ENCODE measurements at regions not wholly inside any gene's neighbourhood (a gene's known extent, or its start where the extent isn't known, plus 50 kb on each side); places are given as distances from the start of the nearest gene placed in this dataset.

GRCh38 chr14:96658611-96659010 is 138.6 kb upstream of the VRK1 start:
- Mint-ChIP-seq H3K27me3 (no peaks in the 10 kb centered on the region), H3K36me3 (ENCODE audit: insufficient read depth) (no peaks in the 10 kb centered on the region), H3K4me1 (ENCODE audit: low read depth) (peaks cover 33% of the 10 kb centered on the region), H3K9me3 (ENCODE audit: low read depth) (peaks cover 3% of the 10 kb centered on the region), H3K4me3 (ENCODE audit: low read depth) (no peak overlapping the region), H3K27ac (no peak overlapping the region)
- TF ChIP-seq CTCF (IDR thresholded peaks at IDR 0.05; ENCODE audit: unreplicated experiment), result no peak
- no peak for DNase-seq (ENCODE audit: low spot score, unreplicated experiment)

GRCh38 chr14:96660123-96660522 is 137.1 kb upstream of the VRK1 start:
- no peak for TF ChIP-seq CTCF (IDR thresholded peaks at IDR 0.05; ENCODE audit: unreplicated experiment)

GRCh38 chr14:96660667-96661066 is 136.5 kb upstream of the VRK1 start:
- no peak for DNase-seq (ENCODE audit: low spot score, unreplicated experiment)
- peak overlapping the region; percentile 59 for H3K27ac Mint-ChIP-seq
- peaks cover 6% of the 10 kb centered on the region for H3K27me3 Mint-ChIP-seq
- no peak for TF ChIP-seq CTCF (IDR thresholded peaks at IDR 0.05; ENCODE audit: unreplicated experiment)
- H3K4me1 Mint-ChIP-seq (ENCODE audit: low read depth), result peaks cover 33% of the 10 kb centered on the region
- H3K9me3 Mint-ChIP-seq (ENCODE audit: low read depth), result peaks cover under 1% of the 10 kb centered on the region
- H3K4me3 Mint-ChIP-seq (ENCODE audit: low read depth), result peak overlapping the region; percentile 19
- no peaks in the 10 kb centered on the region for H3K36me3 Mint-ChIP-seq (ENCODE audit: insufficient read depth)

More at GRCh38 chr14:96660123-96660522, 137.1 kb upstream of the VRK1 start:
- Mint-ChIP-seq H3K4me3 (ENCODE audit: low read depth) (no peak overlapping the region), H3K36me3 (ENCODE audit: insufficient read depth) (no peaks in the 10 kb centered on the region), H3K9me3 (ENCODE audit: low read depth) (peaks cover 3% of the 10 kb centered on the region), H3K27ac (no peak overlapping the region), H3K4me1 (ENCODE audit: low read depth) (peaks cover 33% of the 10 kb centered on the region), H3K27me3 (peaks cover 6% of the 10 kb centered on the region)
- no peak for DNase-seq (ENCODE audit: low spot score, unreplicated experiment)

- no peak for DNase-seq (ENCODE audit: low spot score, unreplicated experiment)
- peak overlapping the region; percentile 84 for H3K27ac Mint-ChIP-seq
- no peaks in the 10 kb centered on the region for H3K36me3 Mint-ChIP-seq (ENCODE audit: insufficient read depth)
- no peaks in the 10 kb centered on the region for H3K9me3 Mint-ChIP-seq (ENCODE audit: low read depth)
- peaks cover 10% of the 10 kb centered on the region for H3K27me3 Mint-ChIP-seq
- no peak for TF ChIP-seq CTCF (IDR thresholded peaks at IDR 0.05; ENCODE audit: unreplicated experiment)
- H3K4me3 Mint-ChIP-seq (ENCODE audit: low read depth), result no peak overlapping the region
- H3K4me1 Mint-ChIP-seq (ENCODE audit: low read depth), result peaks cover 33% of the 10 kb centered on the region
These were observed 135.8 kb upstream of the VRK1 start for GRCh38 chr14:96661244-96661969.

GRCh38 chr14:96662116-96662970 is 134.8 kb upstream of the VRK1 start:
- no peak for DNase-seq (ENCODE audit: low spot score, unreplicated experiment)
- Mint-ChIP-seq H3K27me3 (peaks cover 17% of the 10 kb centered on the region), H3K27ac (peak overlapping the region; percentile 17), H3K9me3 (ENCODE audit: low read depth) (no peaks in the 10 kb centered on the region), H3K36me3 (ENCODE audit: insufficient read depth) (no peaks in the 10 kb centered on the region), H3K4me3 (ENCODE audit: low read depth) (no peak overlapping the region), H3K4me1 (ENCODE audit: low read depth) (peaks cover 33% of the 10 kb centered on the region)
- TF ChIP-seq CTCF (IDR thresholded peaks at IDR 0.05; ENCODE audit: unreplicated experiment), result no peak

Data from progenitor cell of endocrine pancreas (in vitro differentiated cells).